CD4-positive, CD25-positive, alpha-beta regulatory T cell (primary cell): ENCODE measurements at regions not wholly inside any gene's neighbourhood (a gene's known extent, or its start where the extent isn't known, plus 50 kb on each side); places are given as distances from the start of the nearest gene placed in this dataset.
"Not testable (repeated sequence)": the region's sequence is repeated elsewhere in the genome, so short reads cannot be mapped to it uniquely, and the experiment has no call there.

ENCODE experiments used
- ATAC-seq, 2 donors: fragments of 150-1000 bp; cut with Tn5 transposase; one replicate each; pipeline ENCODE4 v1.10.0; 2021; ENCODE audit warnings: low read depth in 2 of 2, moderate number of reproducible peaks in 2 of 2, moderate library complexity in 1 of 2
- DNase-seq, 3 donors: peaks; one replicate each; pipeline versions ENCODE4 v3.0.0 to v3.0.0-alpha.2; 2012 to 2022; ENCODE audit warnings: mixed read lengths in 1 of 3
- H3K27ac ChIP-seq: one replicate; pipeline ENCODE4 v1.7.0; 2013; ENCODE audit warnings: mild to moderate bottlenecking, low read length; ENCODE audit not compliant: insufficient read depth, poor library complexity, severe bottlenecking
- H3K27me3 ChIP-seq: one replicate; pipeline ENCODE4 v1.7.0; 2013; ENCODE audit warnings: low read length; ENCODE audit not compliant: control insufficient read depth, insufficient read depth
- H3K36me3 ChIP-seq: one replicate; pipeline ENCODE4 v1.7.0; 2013; ENCODE audit warnings: mild to moderate bottlenecking, low read length, moderate library complexity; ENCODE audit not compliant: control insufficient read depth, insufficient read depth
- H3K4me1 ChIP-seq: 2 replicates; pipeline ENCODE4 v1.7.0; 2013; ENCODE audit warnings: mild to moderate bottlenecking, low read length; ENCODE audit not compliant: insufficient read depth, control insufficient read depth, poor library complexity, severe bottlenecking
- H3K4me3 ChIP-seq: one replicate; pipeline ENCODE4 v1.7.0; 2013; ENCODE audit warnings: low read depth, mild to moderate bottlenecking, low read length, moderate library complexity
- H3K9me3 ChIP-seq, 2 experiments: 1 replicate in 1 of 2; 2 replicates in 1 of 2; pipeline ENCODE4 v1.7.0; 2013; ENCODE audit warnings: low read length in 2 of 2, mild to moderate bottlenecking in 1 of 2, moderate library complexity in 1 of 2; ENCODE audit not compliant: control insufficient read depth in 2 of 2
- H3K27ac Mint-ChIP-seq, 3 donors: one replicate each; pipeline ENCODE4 v1.8.0; 2020 to 2022; ENCODE audit warnings: mild to moderate bottlenecking in 3 of 3, mixed read lengths in 3 of 3, moderate library complexity in 2 of 3
- H3K27me3 Mint-ChIP-seq: one replicate; pipeline ENCODE4 v1.8.0; 2022; ENCODE audit warnings: mild to moderate bottlenecking, mixed read lengths
- H3K36me3 Mint-ChIP-seq: one replicate; pipeline ENCODE4 v1.8.0; 2020; ENCODE audit warnings: mixed read lengths
- H3K4me1 Mint-ChIP-seq, 4 donors: one replicate each; pipeline ENCODE4 v1.8.0; 2020 to 2022; ENCODE audit warnings: mixed read lengths in 4 of 4, mild to moderate bottlenecking in 1 of 4
- H3K4me3 Mint-ChIP-seq, 4 donors: one replicate each; pipeline ENCODE4 v1.8.0; 2020 to 2022; ENCODE audit warnings: mild to moderate bottlenecking in 4 of 4, mixed read lengths in 4 of 4, moderate library complexity in 3 of 4
- H3K9me3 Mint-ChIP-seq, 7 donors: one replicate each; pipeline ENCODE4 v1.8.0; 2020 to 2022; ENCODE audit warnings: mixed read lengths in 7 of 7, mild to moderate bottlenecking in 3 of 7, moderate library complexity in 2 of 7

DNA sequence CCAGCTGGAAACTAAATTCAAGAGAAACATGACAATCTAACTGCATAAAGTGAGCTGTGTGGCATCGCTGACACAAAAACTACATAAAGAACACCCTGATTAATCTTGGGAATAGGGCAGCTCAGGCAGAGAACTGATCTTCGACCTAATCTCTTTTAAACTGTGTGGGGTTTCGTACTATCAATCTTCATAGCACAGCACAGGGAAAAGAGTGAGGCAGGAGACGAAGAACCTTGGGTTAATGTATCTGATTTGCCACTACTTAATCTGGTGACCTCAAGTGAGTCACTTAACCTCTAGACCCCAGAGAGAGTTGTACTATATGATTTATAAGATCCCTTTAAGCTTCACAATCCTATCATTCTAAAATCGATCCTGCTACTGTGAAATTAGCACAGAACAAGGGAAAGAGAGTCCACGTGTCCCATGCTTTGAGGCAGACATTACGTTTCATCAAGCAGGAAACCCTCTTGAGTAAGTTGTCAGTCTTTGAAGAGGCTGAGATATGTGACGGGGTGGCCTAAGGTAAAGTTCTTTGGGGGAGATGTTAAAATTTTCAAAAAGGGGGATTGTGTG is 519.7 kb downstream of the SOCS6 start:
- no peaks in the 10 kb centered on the region for H3K27me3 ChIP-seq
- Mint-ChIP-seq H3K27ac (peak overlapping the region in 1 of 3 donors; percentile 67), H3K36me3 (no peaks in the 10 kb centered on the region), H3K4me1 (no peaks in the 10 kb centered on the region), H3K9me3 (peaks cover 0 to 10% (median 4%) of the 10 kb centered on the region in 7 donors), H3K27me3 (peaks cover 5% of the 10 kb centered on the region), H3K4me3 (no peak overlapping the region)
- H3K36me3 ChIP-seq: no peaks in the 10 kb centered on the region
- H3K4me1 ChIP-seq: no peaks in the 10 kb centered on the region
- H3K9me3 ChIP-seq: no peaks in the 10 kb centered on the region
- H3K4me3 ChIP-seq: no peak overlapping the region
- no peak overlapping the region for H3K27ac ChIP-seq
- DNase-seq (no peak), ATAC-seq (no peak)

DNA sequence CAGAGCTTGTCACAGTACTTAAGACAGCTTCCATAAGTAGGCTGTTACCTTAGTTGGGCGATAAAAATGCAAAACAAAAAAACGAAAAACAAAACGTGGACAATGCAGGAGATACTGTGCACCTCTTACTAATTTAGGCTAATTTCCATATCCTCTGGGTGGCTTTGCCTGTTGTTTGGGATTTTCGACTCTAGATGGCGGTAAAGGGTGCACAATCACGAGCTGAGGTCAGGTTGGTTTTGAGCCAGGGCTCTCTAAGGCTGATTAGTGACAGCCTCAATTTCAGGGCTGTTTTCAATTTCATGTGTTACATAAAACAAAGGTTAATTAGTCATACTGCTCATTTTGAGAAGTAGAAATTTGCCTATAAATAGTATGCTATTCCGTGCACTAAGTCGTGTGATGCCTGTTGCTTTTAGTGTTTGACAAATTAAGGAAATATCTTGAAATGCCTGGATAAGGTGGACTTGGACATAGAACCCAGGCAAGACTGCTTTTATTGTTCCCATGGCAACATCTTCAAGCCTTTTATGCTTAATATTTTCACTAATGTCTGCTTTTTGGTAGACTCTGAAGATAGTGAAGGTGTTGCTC is 493.1 kb downstream of the SOCS6 start:
- Histone ChIP-seq H3K4me3 (peak overlapping the region; percentile 16), H3K27me3 (peaks cover 2% of the 10 kb centered on the region), H3K4me1 (no peaks in the 10 kb centered on the region), H3K36me3 (no peaks in the 10 kb centered on the region), H3K27ac (no peak overlapping the region), H3K9me3 (no peaks in the 10 kb centered on the region)
- Mint-ChIP-seq H3K9me3 (peaks cover 0 to 4% (median 0%) of the 10 kb centered on the region in 7 donors), H3K4me1 (peaks cover 5 to 21% (median 15%) of the 10 kb centered on the region in 4 donors), H3K27me3 (peaks cover 17% of the 10 kb centered on the region), H3K4me3 (peak overlapping the region in 2 of 4 donors; percentile 21 to 22), H3K36me3 (no peaks in the 10 kb centered on the region), H3K27ac (peak overlapping the region in 2 of 3 donors; percentile 33 to 76)
- peak; percentile 49 to 79 (median 68) for DNase-seq
- ATAC-seq: peak; percentile 94 to 98

DNA sequence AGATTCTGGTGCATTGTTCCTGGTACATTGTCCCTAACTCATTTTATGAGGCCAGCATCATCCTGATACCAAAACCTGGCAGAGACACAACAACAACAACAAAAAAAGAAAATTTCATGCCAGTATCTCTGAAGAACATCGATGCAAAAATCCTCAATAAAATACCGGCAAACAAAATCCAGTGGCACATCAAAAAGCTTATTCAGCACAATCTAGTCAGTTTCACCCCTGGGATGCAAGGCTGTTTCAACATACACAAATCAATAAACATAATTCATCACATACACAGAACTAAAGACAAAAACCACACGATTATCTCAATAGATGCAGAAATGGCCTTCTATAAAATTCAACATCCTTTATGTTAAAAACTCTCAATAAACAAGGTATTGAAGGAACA is 477.4 kb downstream of the SOCS6 start:
- not testable (repeated sequence) for H3K27me3 ChIP-seq, H3K27ac ChIP-seq, H3K9me3 ChIP-seq, H3K36me3 Mint-ChIP-seq, H3K27me3 Mint-ChIP-seq, H3K4me3 Mint-ChIP-seq, DNase-seq, ATAC-seq, H3K4me3 ChIP-seq, H3K9me3 Mint-ChIP-seq, H3K36me3 ChIP-seq, H3K4me1 ChIP-seq
- Mint-ChIP-seq H3K27ac (peak overlapping the region in 1 of 3 donors; percentile 2), H3K4me1 (peaks cover 0 to 15% (median 4%) of the 10 kb centered on the region in 4 donors)

DNA sequence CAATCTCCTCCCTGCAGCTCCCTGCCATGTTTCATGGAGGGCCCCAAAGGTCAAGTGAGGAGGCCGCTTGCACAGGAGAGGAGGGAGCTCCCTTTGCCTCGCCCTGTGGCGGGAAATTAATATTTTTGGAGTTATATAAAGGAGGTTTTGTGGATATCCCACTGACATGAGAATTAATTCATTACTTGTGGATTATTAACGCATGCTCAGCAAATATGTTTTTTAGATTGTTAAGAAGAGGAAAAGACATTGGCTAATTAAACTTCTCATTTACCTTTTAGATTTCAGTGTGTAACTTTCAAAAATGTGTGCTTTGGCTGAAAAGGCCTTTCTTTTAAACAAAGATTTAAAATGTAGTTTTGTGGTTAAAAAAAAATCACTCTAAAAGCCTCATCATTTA is 474.0 kb downstream of the SOCS6 start:
- Mint-ChIP-seq H3K9me3 (peaks cover 0 to 2% (median 0%) of the 10 kb centered on the region in 7 donors), H3K36me3 (no peaks in the 10 kb centered on the region), H3K4me1 (peaks cover 0 to 15% (median 2%) of the 10 kb centered on the region in 4 donors), H3K27me3 (no peaks in the 10 kb centered on the region), H3K27ac (no peak overlapping the region), H3K4me3 (no peak overlapping the region)
- ATAC-seq (no peak), DNase-seq (no peak)
- Histone ChIP-seq H3K4me3 (no peak overlapping the region), H3K4me1 (peaks cover 4% of the 10 kb centered on the region), H3K27me3 (no peaks in the 10 kb centered on the region), H3K9me3 (no peaks in the 10 kb centered on the region), H3K36me3 (no peaks in the 10 kb centered on the region), H3K27ac (no peak overlapping the region)

DNA sequence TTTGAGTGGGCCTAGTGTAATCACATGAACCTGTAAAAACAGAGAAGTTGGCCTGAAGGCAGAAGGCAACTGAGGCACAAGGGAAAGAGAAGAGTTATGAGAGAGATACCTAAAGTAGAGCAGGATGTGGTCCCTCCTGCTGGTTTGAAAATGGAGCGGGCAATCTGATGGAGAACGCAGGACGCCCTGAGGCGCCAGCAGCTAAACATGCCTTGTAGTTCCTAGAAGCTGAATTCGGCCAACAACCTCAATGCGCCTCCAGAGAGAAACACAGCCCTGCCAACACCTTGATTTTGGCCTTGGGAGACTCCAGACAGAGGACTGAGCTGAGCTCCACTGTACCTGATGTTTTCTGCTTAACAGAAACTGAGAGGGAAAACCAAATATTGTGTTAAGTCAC is 469.9 kb downstream of the SOCS6 start:
- Histone ChIP-seq H3K4me1 (no peaks in the 10 kb centered on the region), H3K4me3 (no peak overlapping the region), H3K27me3 (no peaks in the 10 kb centered on the region), H3K27ac (no peak overlapping the region), H3K9me3 (no peaks in the 10 kb centered on the region), H3K36me3 (no peaks in the 10 kb centered on the region)
- Mint-ChIP-seq H3K27ac (no peak overlapping the region), H3K4me1 (peaks cover 0 to under 1% (median 0%) of the 10 kb centered on the region in 4 donors), H3K27me3 (no peaks in the 10 kb centered on the region), H3K36me3 (no peaks in the 10 kb centered on the region), H3K9me3 (peaks cover 0 to 5% (median 0%) of the 10 kb centered on the region in 7 donors), H3K4me3 (no peak overlapping the region)
- DNase-seq (no peak), ATAC-seq (no peak)

DNA sequence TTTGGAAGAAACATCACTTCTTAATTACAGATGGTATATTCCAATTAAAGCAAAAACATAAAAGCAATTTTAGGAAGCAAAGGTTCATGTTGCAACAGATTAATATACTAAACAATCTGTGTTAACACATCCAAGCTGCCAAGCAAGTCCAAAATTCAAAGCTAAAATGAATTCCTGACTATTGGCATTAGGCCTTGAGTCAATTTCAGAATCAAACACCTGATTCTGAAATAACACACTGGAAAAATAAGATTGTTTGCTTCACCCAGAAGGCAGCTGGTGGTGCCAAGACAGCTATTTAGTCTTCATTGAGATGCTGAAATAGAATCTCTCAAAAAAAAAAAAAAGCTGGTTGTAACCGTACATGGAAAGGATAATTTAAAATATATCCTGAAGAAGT is 465.6 kb downstream of the SOCS6 start:
- no peaks in the 10 kb centered on the region for H3K27me3 ChIP-seq
- no peaks in the 10 kb centered on the region for H3K9me3 ChIP-seq
- H3K27ac ChIP-seq: no peak overlapping the region
- no peak for ATAC-seq
- no peak overlapping the region for H3K4me3 ChIP-seq
- H3K4me1 ChIP-seq: no peaks in the 10 kb centered on the region
- peaks cover 0 to 15% (median 4%) of the 10 kb centered on the region in 7 donors for H3K9me3 Mint-ChIP-seq
- H3K27me3 Mint-ChIP-seq: no peaks in the 10 kb centered on the region
- DNase-seq: no peak
- no peaks in the 10 kb centered on the region for H3K36me3 Mint-ChIP-seq
- no peak overlapping the region for H3K4me3 Mint-ChIP-seq
- H3K36me3 ChIP-seq: no peaks in the 10 kb centered on the region
- H3K4me1 Mint-ChIP-seq: peaks cover 0 to 8% (median 0%) of the 10 kb centered on the region in 4 donors
- H3K27ac Mint-ChIP-seq: no peak overlapping the region

DNA sequence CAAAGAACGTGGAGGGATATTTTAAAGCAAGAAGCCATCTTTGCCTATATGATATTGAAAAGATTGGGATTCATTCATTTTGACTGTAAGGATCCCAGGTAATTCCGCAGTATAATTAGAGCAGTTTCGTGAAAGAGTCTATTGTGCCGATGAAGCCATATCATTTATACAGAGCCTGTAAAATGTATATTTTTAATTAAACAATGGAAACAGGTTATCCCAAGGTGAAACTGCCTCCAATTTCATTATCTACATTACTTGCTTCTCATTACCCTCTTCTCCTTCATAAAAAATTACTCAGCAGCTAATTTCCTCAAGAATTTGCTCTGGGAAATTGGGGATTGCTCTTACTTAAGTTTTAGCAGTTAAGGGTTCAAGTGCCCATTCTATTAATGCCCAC is 444.1 kb downstream of the SOCS6 start:
- DNase-seq: no peak
- Histone ChIP-seq H3K4me1 (no peaks in the 10 kb centered on the region), H3K27me3 (no peaks in the 10 kb centered on the region), H3K36me3 (no peaks in the 10 kb centered on the region), H3K4me3 (no peak overlapping the region), H3K9me3 (no peaks in the 10 kb centered on the region), H3K27ac (no peak overlapping the region)
- Mint-ChIP-seq H3K4me3 (no peak overlapping the region), H3K27me3 (no peaks in the 10 kb centered on the region), H3K4me1 (peaks cover 0 to 22% (median 3%) of the 10 kb centered on the region in 4 donors), H3K36me3 (no peaks in the 10 kb centered on the region), H3K27ac (peak overlapping the region in 1 of 3 donors; percentile 40), H3K9me3 (peaks cover 0 to 11% (median 7%) of the 10 kb centered on the region in 7 donors)
- no peak for ATAC-seq

DNA sequence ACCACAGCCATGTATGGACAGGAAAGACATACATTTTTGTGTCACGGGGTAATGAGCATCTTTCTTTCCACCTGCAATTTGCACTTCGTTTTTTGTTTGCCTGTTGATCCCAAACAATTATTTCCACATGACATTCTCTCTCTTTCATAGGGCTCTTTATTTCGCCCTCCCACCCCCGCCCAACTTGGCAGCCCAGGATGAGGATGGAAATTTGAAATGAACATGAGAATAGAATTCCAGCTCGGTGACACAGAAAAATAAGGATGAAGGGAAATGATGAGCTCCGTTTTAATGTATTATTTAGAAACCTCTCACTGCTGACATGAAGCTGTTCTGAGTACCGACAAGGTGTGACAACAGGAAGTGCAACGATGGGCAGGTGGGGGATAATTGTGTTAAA is 443.3 kb downstream of the SOCS6 start:
- no peak overlapping the region for H3K27ac ChIP-seq
- H3K27ac Mint-ChIP-seq: no peak overlapping the region
- H3K4me3 Mint-ChIP-seq: no peak overlapping the region
- no peaks in the 10 kb centered on the region for H3K27me3 Mint-ChIP-seq
- no peak overlapping the region for H3K4me3 ChIP-seq
- H3K36me3 ChIP-seq: no peaks in the 10 kb centered on the region
- no peaks in the 10 kb centered on the region for H3K4me1 ChIP-seq
- ATAC-seq (no peak), DNase-seq (no peak)
- H3K9me3 Mint-ChIP-seq: peaks cover 0 to 9% (median 5%) of the 10 kb centered on the region in 7 donors
- H3K9me3 ChIP-seq: no peaks in the 10 kb centered on the region
- H3K27me3 ChIP-seq: no peaks in the 10 kb centered on the region
- peaks cover 0 to 24% (median 5%) of the 10 kb centered on the region in 4 donors for H3K4me1 Mint-ChIP-seq
- H3K36me3 Mint-ChIP-seq: no peaks in the 10 kb centered on the region
